22Rv1 (cell line): ENCODE measurements at regions not wholly inside any gene's neighbourhood (a gene's known extent, or its start where the extent isn't known, plus 50 kb on each side); places are given as distances from the start of the nearest gene placed in this dataset.

Experiments used
- CTCF ChIP-seq: fragments of 450-650 bp; IDR thresholded peaks from 2 replicates; pipeline ENCODE4 v1.5.1; 2017; ENCODE audit warnings: mild to moderate bottlenecking
- ZFX ChIP-seq: fragments of 450-650 bp; IDR thresholded peaks from 2 replicates; pipeline ENCODE4 v1.6.1; 2017; ENCODE audit warnings: antibody characterized with exemption, borderline replicate concordance

GRCh38 chr11:92053216-92053615 lies 171.4 kb upstream of the FAT3 start:
- TF ChIP-seq CTCF (no peak), ZFX (no peak)
